SK-N-SH treated with all-trans-retinoic acid at 6 μM for 48 hours (cell line): ENCODE measurements at regions not wholly inside any gene's neighbourhood (a gene's known extent, or its start where the extent isn't known, plus 50 kb on each side); places are given as distances from the start of the nearest gene placed in this dataset.

Experiments
- ATAC-seq: fragments of 200-7000 bp; cut with Tn5 transposase; 3 replicates; pipeline ENCODE4 v1.9.1; 2020; ENCODE audit warnings: mild to moderate bottlenecking, moderate library complexity
- ARNTL ChIP-seq: fragments of 450-650 bp; formaldehyde crosslinking; IDR thresholded peaks from 2 replicates; pipeline ENCODE4 v1.5.0; 2020; ENCODE audit warnings: low read depth, mild to moderate bottlenecking, moderate library complexity, borderline replicate concordance
- CSDC2 ChIP-seq: fragments of 250-450 bp; sonication (Bioruptor Pico); IDR thresholded peaks from 2 replicates; pipeline ENCODE4 v1.5.0; 2020; ENCODE audit warnings: mild to moderate bottlenecking, moderate library complexity
- ESRRG ChIP-seq: fragments of 250-450 bp; sonication (Bioruptor Pico); IDR thresholded peaks from 2 replicates; pipeline ENCODE4 v1.6.1; 2021; ENCODE audit warnings: mild to moderate bottlenecking
- ISL1 ChIP-seq: fragments of 250-450 bp; sonication (Bioruptor Pico); IDR thresholded peaks from 2 replicates; pipeline ENCODE4 v2.1.2; 2022; ENCODE audit warnings: mild to moderate bottlenecking, moderate library complexity
- OSR1 ChIP-seq: fragments of 250-450 bp; sonication (Bioruptor Pico); IDR thresholded peaks from 2 replicates; pipeline ENCODE4 v1.8.0; 2022; ENCODE audit warnings: moderate library complexity, mild to moderate bottlenecking, inconsistent platforms
- PPARA ChIP-seq: fragments of 250-450 bp; sonication (Bioruptor Pico); IDR thresholded peaks from 2 replicates; pipeline ENCODE4 v1.5.0; 2020; ENCODE audit warnings: mild to moderate bottlenecking, borderline replicate concordance
- RARB ChIP-seq: fragments of 250-450 bp; sonication (Bioruptor Pico); IDR thresholded peaks from 2 replicates; pipeline ENCODE4 v1.8.0; 2021; ENCODE audit warnings: mild to moderate bottlenecking, moderate library complexity
- SNAI2 ChIP-seq: fragments of 250-450 bp; sonication (Bioruptor Pico); IDR thresholded peaks from 2 replicates; pipeline ENCODE4 v1.5.0; 2020; ENCODE audit warnings: mild to moderate bottlenecking, moderate library complexity
- TCF4 ChIP-seq: fragments of 250-450 bp; sonication (Bioruptor Pico); IDR thresholded peaks from 2 replicates; pipeline ENCODE4 v1.8.0; 2021; ENCODE audit warnings: mild to moderate bottlenecking, moderate library complexity, borderline replicate concordance
- TOX ChIP-seq: fragments of 250-450 bp; sonication (Bioruptor Pico); IDR thresholded peaks from 2 replicates; pipeline ENCODE4 v1.8.0; 2021; ENCODE audit warnings: mild to moderate bottlenecking, moderate library complexity, borderline replicate concordance
- ZC3H10 ChIP-seq: fragments of 250-450 bp; sonication (Bioruptor Pico); IDR thresholded peaks from 2 replicates; pipeline ENCODE4 v1.5.1; 2021; ENCODE audit warnings: mild to moderate bottlenecking, moderate library complexity
- ZFP3 ChIP-seq: fragments of 250-450 bp; sonication (Bioruptor Pico); IDR thresholded peaks from 2 replicates; pipeline ENCODE4 v1.5.0; 2020; ENCODE audit warnings: mild to moderate bottlenecking, moderate library complexity
- ZFP30 ChIP-seq: fragments of 450-650 bp; formaldehyde crosslinking; IDR thresholded peaks from 2 replicates; pipeline ENCODE4 v1.5.0; 2022; ENCODE audit warnings: mild to moderate bottlenecking, moderate library complexity
- ZNF565 ChIP-seq: fragments of 450-650 bp; formaldehyde crosslinking; conservative IDR thresholded peaks from 2 replicates; pipeline ENCODE4 v1.5.0; 2020; ENCODE audit warnings: low read depth, mild to moderate bottlenecking, moderate library complexity
- ZNF8 ChIP-seq: fragments of 450-650 bp; formaldehyde crosslinking; IDR thresholded peaks from 2 replicates; pipeline ENCODE4 v1.5.0; 2020; ENCODE audit warnings: mild to moderate bottlenecking, moderate library complexity
- TF ChIP-seq, protein P1 (sequence below): fragments of 250-450 bp; sonication (Bioruptor Pico); IDR thresholded peaks from 2 replicates; pipeline ENCODE4 v1.5.0; 2020; ENCODE audit warnings: mild to moderate bottlenecking, moderate library complexity
- TF ChIP-seq, protein P2 (sequence below): fragments of 250-450 bp; sonication (Bioruptor Pico); IDR thresholded peaks from 2 replicates; pipeline ENCODE4 v1.8.0; 2021; ENCODE audit warnings: low read depth, mild to moderate bottlenecking, moderate library complexity, borderline replicate concordance
- TF ChIP-seq, protein P3 (sequence below): fragments of 250-450 bp; sonication (Bioruptor Pico); IDR thresholded peaks from 2 replicates; pipeline ENCODE4 v1.5.1; 2021; ENCODE audit warnings: mild to moderate bottlenecking, moderate library complexity
- TF ChIP-seq, protein P4 (sequence below): fragments of 250-450 bp; sonication (Bioruptor Pico); IDR thresholded peaks from 2 replicates; pipeline ENCODE4 v1.5.1; 2020; ENCODE audit warnings: low read depth, mild to moderate bottlenecking, moderate library complexity

DNA sequence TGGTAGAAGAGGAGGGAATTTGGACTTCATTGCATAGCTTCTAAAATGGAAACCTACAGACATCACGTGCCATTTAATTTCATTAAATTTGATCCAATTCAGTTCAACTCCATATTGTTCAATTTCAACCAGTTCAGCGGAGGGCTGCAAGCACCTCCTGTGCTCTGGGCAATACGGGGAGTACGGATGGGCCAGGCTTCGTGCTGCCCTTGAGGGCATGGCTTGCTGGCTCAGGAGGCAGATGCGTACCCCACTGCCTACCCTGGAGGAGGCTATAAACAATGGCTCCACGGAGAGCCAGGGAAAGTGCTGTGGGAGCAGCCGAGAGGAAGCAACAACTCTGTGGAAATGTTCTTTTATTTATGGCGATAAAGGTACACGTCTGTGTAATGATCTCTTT, 261.8 kb downstream of the DCDC2C start:
- ATAC-seq: no peak
- TF ChIP-seq, protein P1, sequence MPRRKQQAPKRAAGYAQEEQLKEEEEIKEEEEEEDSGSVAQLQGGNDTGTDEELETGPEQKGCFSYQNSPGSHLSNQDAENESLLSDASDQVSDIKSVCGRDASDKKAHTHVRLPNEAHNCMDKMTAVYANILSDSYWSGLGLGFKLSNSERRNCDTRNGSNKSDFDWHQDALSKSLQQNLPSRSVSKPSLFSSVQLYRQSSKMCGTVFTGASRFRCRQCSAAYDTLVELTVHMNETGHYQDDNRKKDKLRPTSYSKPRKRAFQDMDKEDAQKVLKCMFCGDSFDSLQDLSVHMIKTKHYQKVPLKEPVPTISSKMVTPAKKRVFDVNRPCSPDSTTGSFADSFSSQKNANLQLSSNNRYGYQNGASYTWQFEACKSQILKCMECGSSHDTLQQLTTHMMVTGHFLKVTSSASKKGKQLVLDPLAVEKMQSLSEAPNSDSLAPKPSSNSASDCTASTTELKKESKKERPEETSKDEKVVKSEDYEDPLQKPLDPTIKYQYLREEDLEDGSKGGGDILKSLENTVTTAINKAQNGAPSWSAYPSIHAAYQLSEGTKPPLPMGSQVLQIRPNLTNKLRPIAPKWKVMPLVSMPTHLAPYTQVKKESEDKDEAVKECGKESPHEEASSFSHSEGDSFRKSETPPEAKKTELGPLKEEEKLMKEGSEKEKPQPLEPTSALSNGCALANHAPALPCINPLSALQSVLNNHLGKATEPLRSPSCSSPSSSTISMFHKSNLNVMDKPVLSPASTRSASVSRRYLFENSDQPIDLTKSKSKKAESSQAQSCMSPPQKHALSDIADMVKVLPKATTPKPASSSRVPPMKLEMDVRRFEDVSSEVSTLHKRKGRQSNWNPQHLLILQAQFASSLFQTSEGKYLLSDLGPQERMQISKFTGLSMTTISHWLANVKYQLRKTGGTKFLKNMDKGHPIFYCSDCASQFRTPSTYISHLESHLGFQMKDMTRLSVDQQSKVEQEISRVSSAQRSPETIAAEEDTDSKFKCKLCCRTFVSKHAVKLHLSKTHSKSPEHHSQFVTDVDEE: no peak
- TF ChIP-seq ZFP30: no peak

DNA sequence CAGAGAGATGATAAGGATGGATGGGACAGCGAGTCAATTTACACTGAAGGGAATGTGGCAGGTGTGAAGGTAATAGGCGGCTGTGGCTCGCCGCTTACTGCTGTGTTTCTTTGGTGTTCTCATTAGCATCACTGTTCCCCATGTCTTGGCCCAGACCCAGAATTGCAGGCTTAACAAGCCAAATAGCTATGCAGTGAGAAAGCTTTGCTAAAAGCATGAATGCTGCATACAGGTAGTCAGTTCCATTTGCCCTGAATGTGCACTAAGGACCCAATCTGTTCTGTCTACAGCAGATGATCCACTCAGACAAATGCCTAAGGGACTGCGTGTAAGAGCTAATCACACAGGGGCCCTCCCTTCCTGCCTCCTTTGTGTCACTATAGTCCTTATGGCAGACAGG, 262.6 kb downstream of the DCDC2C start:
- no peak for TF ChIP-seq ESRRG (CRISPR knock-in tag)
- no peak for TF ChIP-seq SNAI2 (CRISPR knock-in tag)
- TF ChIP-seq, protein P2, sequence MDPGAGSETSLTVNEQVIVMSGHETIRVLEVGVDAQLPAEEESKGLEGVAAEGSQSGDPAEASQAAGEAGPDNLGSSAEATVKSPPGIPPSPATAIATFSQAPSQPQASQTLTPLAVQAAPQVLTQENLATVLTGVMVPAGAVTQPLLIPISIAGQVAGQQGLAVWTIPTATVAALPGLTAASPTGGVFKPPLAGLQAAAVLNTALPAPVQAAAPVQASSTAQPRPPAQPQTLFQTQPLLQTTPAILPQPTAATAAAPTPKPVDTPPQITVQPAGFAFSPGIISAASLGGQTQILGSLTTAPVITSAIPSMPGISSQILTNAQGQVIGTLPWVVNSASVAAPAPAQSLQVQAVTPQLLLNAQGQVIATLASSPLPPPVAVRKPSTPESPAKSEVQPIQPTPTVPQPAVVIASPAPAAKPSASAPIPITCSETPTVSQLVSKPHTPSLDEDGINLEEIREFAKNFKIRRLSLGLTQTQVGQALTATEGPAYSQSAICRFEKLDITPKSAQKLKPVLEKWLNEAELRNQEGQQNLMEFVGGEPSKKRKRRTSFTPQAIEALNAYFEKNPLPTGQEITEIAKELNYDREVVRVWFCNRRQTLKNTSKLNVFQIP: no peak
- no peak for TF ChIP-seq RARB (CRISPR knock-in tag)
- no peak for TF ChIP-seq ZFP30
- TF ChIP-seq ZC3H10: no peak
- TF ChIP-seq ARNTL (CRISPR knock-in tag): no peak
- TF ChIP-seq, protein P3, sequence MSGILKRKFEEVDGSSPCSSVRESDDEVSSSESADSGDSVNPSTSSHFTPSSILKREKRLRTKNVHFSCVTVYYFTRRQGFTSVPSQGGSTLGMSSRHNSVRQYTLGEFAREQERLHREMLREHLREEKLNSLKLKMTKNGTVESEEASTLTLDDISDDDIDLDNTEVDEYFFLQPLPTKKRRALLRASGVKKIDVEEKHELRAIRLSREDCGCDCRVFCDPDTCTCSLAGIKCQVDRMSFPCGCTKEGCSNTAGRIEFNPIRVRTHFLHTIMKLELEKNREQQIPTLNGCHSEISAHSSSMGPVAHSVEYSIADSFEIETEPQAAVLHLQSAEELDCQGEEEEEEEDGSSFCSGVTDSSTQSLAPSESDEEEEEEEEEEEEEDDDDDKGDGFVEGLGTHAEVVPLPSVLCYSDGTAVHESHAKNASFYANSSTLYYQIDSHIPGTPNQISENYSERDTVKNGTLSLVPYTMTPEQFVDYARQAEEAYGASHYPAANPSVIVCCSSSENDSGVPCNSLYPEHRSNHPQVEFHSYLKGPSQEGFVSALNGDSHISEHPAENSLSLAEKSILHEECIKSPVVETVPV (CRISPR knock-in tag): no peak
- TF ChIP-seq PPARA (CRISPR knock-in tag): no peak
- TF ChIP-seq TOX: no peak
- TF ChIP-seq, protein P1: no peak
- no peak for TF ChIP-seq ISL1 (CRISPR knock-in tag)
- no peak for TF ChIP-seq ZNF565 (CRISPR knock-in tag)
- no peak for TF ChIP-seq ZFP3
- no peak for TF ChIP-seq ZNF8 (CRISPR knock-in tag)
- no peak for TF ChIP-seq TCF4 (CRISPR knock-in tag)
- TF ChIP-seq, protein P4, sequence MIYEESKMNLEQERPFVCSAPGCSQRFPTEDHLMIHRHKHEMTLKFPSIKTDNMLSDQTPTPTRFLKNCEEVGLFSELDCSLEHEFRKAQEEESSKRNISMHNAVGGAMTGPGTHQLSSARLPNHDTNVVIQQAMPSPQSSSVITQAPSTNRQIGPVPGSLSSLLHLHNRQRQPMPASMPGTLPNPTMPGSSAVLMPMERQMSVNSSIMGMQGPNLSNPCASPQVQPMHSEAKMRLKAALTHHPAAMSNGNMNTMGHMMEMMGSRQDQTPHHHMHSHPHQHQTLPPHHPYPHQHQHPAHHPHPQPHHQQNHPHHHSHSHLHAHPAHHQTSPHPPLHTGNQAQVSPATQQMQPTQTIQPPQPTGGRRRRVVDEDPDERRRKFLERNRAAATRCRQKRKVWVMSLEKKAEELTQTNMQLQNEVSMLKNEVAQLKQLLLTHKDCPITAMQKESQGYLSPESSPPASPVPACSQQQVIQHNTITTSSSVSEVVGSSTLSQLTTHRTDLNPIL: no peak
- no peak for TF ChIP-seq CSDC2
- ATAC-seq: no peak

DNA sequence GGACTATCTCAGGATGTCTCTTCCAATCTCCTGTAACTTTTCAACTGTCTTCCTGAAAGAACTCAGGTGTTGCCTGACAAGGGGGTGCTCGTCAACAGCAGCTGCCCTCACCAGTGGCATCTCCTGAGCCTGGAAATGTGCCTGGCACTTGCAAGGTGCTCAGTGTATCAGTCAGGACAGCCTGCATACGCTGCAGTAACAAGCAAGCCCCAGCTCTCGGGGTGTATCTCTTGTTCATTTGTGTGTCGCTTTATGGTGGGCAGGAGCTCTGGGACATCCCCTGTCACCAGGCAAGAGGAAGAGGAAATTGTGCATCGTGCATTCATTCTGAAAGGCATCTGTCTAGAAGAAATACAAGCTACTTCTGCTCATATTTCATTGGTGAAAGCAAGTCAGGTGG, 263.1 kb downstream of the DCDC2C start:
- TF ChIP-seq, protein P3 (CRISPR knock-in tag): no peak
- TF ChIP-seq ZNF8 (CRISPR knock-in tag) (no peak), OSR1 (CRISPR knock-in tag) (no peak), RARB (CRISPR knock-in tag) (no peak), ARNTL (CRISPR knock-in tag) (no peak)
- no peak for ATAC-seq
